ENCODE measurements at regions not wholly inside any gene's neighbourhood (a gene's known extent, or its start where the extent isn't known, plus 50 kb on each side); places are given as distances from the start of the nearest gene placed in this dataset.

- no peak for TF ChIP-seq EZH2 (IDR thresholded peaks at IDR 0.05; ENCODE audit: insufficient read depth, poor library complexity, severe bottlenecking)
- no peak for TF ChIP-seq EZH2phosphoT487 (IDR thresholded peaks at IDR 0.05; ENCODE audit: insufficient read depth, low read depth)
Observed at GRCh38 chr1:81499487-81499886, 301.2 kb upstream of the ADGRL2 start.

All from GM23248 (cell line).